Fibroblast of lung (primary cell): ENCODE measurements at regions not wholly inside any gene's neighbourhood (a gene's known extent, or its start where the extent isn't known, plus 50 kb on each side); places are given as distances from the start of the nearest gene placed in this dataset.
"Not testable (repeated sequence)": the region's sequence is repeated elsewhere in the genome, so short reads cannot be mapped to it uniquely, and the experiment has no call there.

Experiments
- DNase-seq, 2 donors: peaks; one replicate each; pipeline versions ENCODE4 v3.0.0 to v3.0.0-alpha.2; 2010; ENCODE audit warnings: low read depth in 2 of 2
- H2AFZ ChIP-seq: 2 replicates; pipeline ENCODE4 v1.5.1; 2012; ENCODE audit warnings: low read length, control low read depth, inconsistent platforms
- H3K27ac ChIP-seq: 2 replicates; pipeline ENCODE4 v1.5.1; 2011; ENCODE audit warnings: low read length, control low read depth; ENCODE audit not compliant: insufficient read depth
- H3K27me3 ChIP-seq: 2 replicates; pipeline ENCODE4 v1.5.1; 2011; ENCODE audit warnings: mild to moderate bottlenecking, low read length; ENCODE audit not compliant: control insufficient read depth, insufficient read depth
- H3K36me3 ChIP-seq: 2 replicates; pipeline ENCODE4 v1.5.1; 2011; ENCODE audit warnings: low read length; ENCODE audit not compliant: control insufficient read depth, insufficient read depth
- H3K4me1 ChIP-seq: 2 replicates; pipeline ENCODE4 v1.5.1; 2011; ENCODE audit warnings: low read length; ENCODE audit not compliant: control insufficient read depth, insufficient read depth; ENCODE audit errors: extremely low read depth
- H3K4me2 ChIP-seq: 2 replicates; pipeline ENCODE4 v1.5.1; 2011; ENCODE audit warnings: low read length, control low read depth; ENCODE audit not compliant: insufficient read depth; ENCODE audit errors: extremely low read depth
- H3K4me3 ChIP-seq, 4 experiments: fragments of 200-600 bp in 1 of 4; sonication (generic) in 1 of 4; replicated peaks in 1 of 4; 2 replicates each; pipeline ENCODE4 v1.5.1; 2011 to 2016; ENCODE audit warnings: low read length in 4 of 4, low read depth in 3 of 4, mild to moderate bottlenecking in 3 of 4, control low read depth in 2 of 4, inconsistent platforms in 1 of 4, mixed read lengths in 1 of 4; ENCODE audit not compliant: insufficient read depth in 1 of 4; ENCODE audit errors: control extremely low read depth in 1 of 4
- H3K79me2 ChIP-seq: 2 replicates; pipeline ENCODE4 v1.5.1; 2012; ENCODE audit warnings: mild to moderate bottlenecking, low read length, inconsistent platforms; ENCODE audit not compliant: control insufficient read depth, insufficient read depth
- H3K9ac ChIP-seq: 2 replicates; pipeline ENCODE4 v1.5.1; 2011; ENCODE audit warnings: mild to moderate bottlenecking, low read length, control low read depth; ENCODE audit not compliant: insufficient read depth
- H3K9me3 ChIP-seq: 2 replicates; pipeline ENCODE4 v1.5.1; 2012; ENCODE audit warnings: low read depth, low read length; ENCODE audit not compliant: control insufficient read depth, insufficient read depth
- H4K20me1 ChIP-seq: 2 replicates; pipeline ENCODE4 v1.5.1; 2011; ENCODE audit warnings: low read length; ENCODE audit not compliant: control insufficient read depth, insufficient read depth; ENCODE audit errors: extremely low read depth
- EZH2 ChIP-seq: IDR thresholded peaks from 2 replicates; pipeline ENCODE4 v1.5.1; 2012; ENCODE audit warnings: low read length, control low read depth, mild to moderate bottlenecking; ENCODE audit errors: missing control alignments
- TF ChIP-seq, protein P1 (sequence below), 2 donors: IDR thresholded peaks in 1 of 2; conservative IDR thresholded peaks in 1 of 2; 1 replicate in 1 of 2; 2 replicates in 1 of 2; pipeline ENCODE4 v1.5.1; 2011 to 2012; ENCODE audit warnings: low read length in 2 of 2, control low read depth in 1 of 2, inconsistent platforms in 1 of 2, low read depth in 1 of 2, mild to moderate bottlenecking in 1 of 2

DNA sequence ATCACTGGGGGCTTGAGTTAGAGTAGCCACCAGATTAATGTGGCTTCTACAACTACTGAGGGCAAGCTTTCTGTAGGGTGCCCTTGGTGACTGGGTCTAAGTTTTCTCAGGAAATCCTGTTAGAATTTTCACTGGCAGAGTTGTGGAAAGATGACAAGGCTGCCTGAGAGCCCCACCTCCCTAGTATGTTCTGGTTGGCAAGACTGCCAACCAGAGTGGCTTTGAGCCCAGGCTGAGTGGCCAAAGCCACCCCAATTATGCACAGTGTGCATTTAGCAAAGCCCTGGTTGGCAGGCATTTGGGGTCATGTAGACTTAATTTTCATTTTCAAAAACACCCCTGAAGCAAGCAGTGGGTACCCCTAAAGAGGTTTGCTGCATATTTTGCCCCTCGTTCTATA is 136.7 kb upstream of the HAPLN1 start:
- H3K27me3 ChIP-seq: no peaks in the 10 kb centered on the region
- no peaks in the 10 kb centered on the region for H4K20me1 ChIP-seq
- DNase-seq: no peak
- H3K36me3 ChIP-seq: no peaks in the 10 kb centered on the region
- TF ChIP-seq, protein P1, sequence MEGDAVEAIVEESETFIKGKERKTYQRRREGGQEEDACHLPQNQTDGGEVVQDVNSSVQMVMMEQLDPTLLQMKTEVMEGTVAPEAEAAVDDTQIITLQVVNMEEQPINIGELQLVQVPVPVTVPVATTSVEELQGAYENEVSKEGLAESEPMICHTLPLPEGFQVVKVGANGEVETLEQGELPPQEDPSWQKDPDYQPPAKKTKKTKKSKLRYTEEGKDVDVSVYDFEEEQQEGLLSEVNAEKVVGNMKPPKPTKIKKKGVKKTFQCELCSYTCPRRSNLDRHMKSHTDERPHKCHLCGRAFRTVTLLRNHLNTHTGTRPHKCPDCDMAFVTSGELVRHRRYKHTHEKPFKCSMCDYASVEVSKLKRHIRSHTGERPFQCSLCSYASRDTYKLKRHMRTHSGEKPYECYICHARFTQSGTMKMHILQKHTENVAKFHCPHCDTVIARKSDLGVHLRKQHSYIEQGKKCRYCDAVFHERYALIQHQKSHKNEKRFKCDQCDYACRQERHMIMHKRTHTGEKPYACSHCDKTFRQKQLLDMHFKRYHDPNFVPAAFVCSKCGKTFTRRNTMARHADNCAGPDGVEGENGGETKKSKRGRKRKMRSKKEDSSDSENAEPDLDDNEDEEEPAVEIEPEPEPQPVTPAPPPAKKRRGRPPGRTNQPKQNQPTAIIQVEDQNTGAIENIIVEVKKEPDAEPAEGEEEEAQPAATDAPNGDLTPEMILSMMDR (conservative IDR thresholded peaks at IDR 0.05 in 1 of 2, IDR thresholded peaks at IDR 0.05 in 1 of 2; ENCODE audit: low read depth in 1 of 2, low read length in 2 of 2): no peak
- no peak for TF ChIP-seq EZH2
- no peaks in the 10 kb centered on the region for H3K4me1 ChIP-seq
- no peak overlapping the region for H3K4me3 ChIP-seq
- H3K9me3 ChIP-seq: no peaks in the 10 kb centered on the region
- H3K9ac ChIP-seq: no peak overlapping the region
- H3K79me2 ChIP-seq: no peaks in the 10 kb centered on the region
- H3K27ac ChIP-seq: no peak overlapping the region
- H2AFZ ChIP-seq: no peak overlapping the region
- no peak overlapping the region for H3K4me2 ChIP-seq

DNA sequence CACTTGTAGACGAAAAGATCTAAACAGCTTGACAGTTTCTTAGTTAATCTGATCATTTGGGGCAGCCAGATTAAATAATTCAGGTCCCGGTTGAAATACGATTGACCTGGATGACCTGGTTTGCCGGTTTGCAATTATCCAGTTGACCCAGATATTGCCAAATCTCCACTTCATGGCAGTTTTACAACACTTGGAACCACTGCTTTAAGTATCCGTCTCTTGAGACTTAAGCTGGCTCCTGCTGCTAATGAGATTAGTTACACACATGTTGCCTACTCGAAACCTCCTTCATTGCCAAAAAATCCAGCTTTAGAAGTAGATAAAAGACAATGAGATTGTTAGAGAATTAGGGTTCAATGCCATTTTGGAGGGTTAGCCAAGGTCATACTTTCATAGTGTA is 136.2 kb upstream of the HAPLN1 start:
- no peak overlapping the region for H3K9ac ChIP-seq
- H3K4me2 ChIP-seq: no peak overlapping the region
- H3K4me3 ChIP-seq: no peak overlapping the region
- no peak for DNase-seq
- H3K27me3 ChIP-seq: no peaks in the 10 kb centered on the region
- TF ChIP-seq EZH2: no peak
- TF ChIP-seq, protein P1 (conservative IDR thresholded peaks at IDR 0.05 in 1 of 2, IDR thresholded peaks at IDR 0.05 in 1 of 2; ENCODE audit: low read depth in 1 of 2, low read length in 2 of 2): no peak
- no peaks in the 10 kb centered on the region for H3K9me3 ChIP-seq
- no peaks in the 10 kb centered on the region for H3K79me2 ChIP-seq
- H2AFZ ChIP-seq: no peak overlapping the region
- H3K27ac ChIP-seq: no peak overlapping the region
- H3K4me1 ChIP-seq: no peaks in the 10 kb centered on the region
- no peaks in the 10 kb centered on the region for H4K20me1 ChIP-seq
- H3K36me3 ChIP-seq: no peaks in the 10 kb centered on the region

DNA sequence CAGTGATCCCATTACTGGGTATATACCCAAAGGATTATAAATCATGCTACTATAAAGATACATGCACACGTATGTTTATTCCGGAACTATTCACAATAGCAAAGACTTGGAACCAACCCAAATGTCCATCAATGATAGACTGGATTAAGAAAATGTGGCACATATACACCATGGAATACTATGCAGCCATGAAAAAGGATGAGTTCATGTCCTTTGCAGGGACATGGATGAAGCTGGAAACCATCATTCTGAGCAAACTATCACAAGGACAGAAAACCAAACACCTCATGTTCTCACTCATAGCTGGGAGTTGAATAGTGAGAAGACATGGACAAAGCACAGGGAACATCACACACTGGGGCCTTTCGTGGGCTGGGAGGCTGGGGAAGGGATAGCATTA is 129.8 kb upstream of the HAPLN1 start:
- H3K9me3 ChIP-seq, H3K4me1 ChIP-seq, H3K36me3 ChIP-seq, H3K4me2 ChIP-seq, H2AFZ ChIP-seq, DNase-seq, H4K20me1 ChIP-seq, H3K4me3 ChIP-seq, H3K27me3 ChIP-seq, H3K79me2 ChIP-seq, H3K9ac ChIP-seq, H3K27ac ChIP-seq: not testable (repeated sequence)

DNA sequence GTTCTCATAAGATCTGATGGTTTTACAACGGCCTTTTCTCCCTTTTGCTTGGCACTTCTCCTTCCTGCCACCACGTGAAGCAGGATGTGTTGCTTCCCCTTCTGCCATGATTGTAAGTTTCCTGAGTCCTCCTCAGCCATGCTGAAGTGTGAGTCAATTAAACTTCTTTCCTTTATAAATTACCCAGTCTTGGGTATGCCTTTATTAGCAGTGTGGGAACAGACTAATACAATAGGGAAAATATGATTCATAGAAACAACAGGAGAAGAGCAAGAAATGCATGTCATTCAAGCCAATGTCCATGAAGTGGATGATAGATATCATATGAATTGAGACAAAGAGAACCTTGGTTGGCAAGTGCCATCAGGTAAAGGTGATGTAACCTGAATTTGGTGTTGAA is 128.3 kb upstream of the HAPLN1 start:
- H2AFZ ChIP-seq: no peak overlapping the region
- no peak for TF ChIP-seq EZH2
- TF ChIP-seq, protein P1 (conservative IDR thresholded peaks at IDR 0.05 in 1 of 2, IDR thresholded peaks at IDR 0.05 in 1 of 2; ENCODE audit: low read depth in 1 of 2, low read length in 2 of 2): no peak
- H4K20me1 ChIP-seq: no peaks in the 10 kb centered on the region
- no peaks in the 10 kb centered on the region for H3K36me3 ChIP-seq
- no peak overlapping the region for H3K4me2 ChIP-seq
- no peaks in the 10 kb centered on the region for H3K27me3 ChIP-seq
- H3K4me3 ChIP-seq: no peak overlapping the region
- H3K27ac ChIP-seq: no peak overlapping the region
- DNase-seq: no peak
- H3K79me2 ChIP-seq: no peaks in the 10 kb centered on the region
- H3K9ac ChIP-seq: no peak overlapping the region
- H3K4me1 ChIP-seq: no peaks in the 10 kb centered on the region
- no peaks in the 10 kb centered on the region for H3K9me3 ChIP-seq
